IMR-90 (cell line): ENCODE measurements at regions not wholly inside any gene's neighbourhood (a gene's known extent, or its start where the extent isn't known, plus 50 kb on each side); places are given as distances from the start of the nearest gene placed in this dataset.

ENCODE experiments used
- CEBPB ChIP-seq: IDR thresholded peaks from 2 replicates; pipeline ENCODE4 v1.6.1; 2012; ENCODE audit warnings: low read depth, low read length, improper control_type of control experiment
- POLR2A ChIP-seq: IDR thresholded peaks from 2 replicates; pipeline ENCODE4 v1.6.1; 2012; ENCODE audit warnings: mild to moderate bottlenecking, low read depth, low read length
- RCOR1 ChIP-seq: IDR thresholded peaks from 2 replicates; pipeline ENCODE4 v1.6.1; 2012; ENCODE audit warnings: mild to moderate bottlenecking, low read length, improper control_type of control experiment; ENCODE audit not compliant: insufficient replicate concordance
- RFX5 ChIP-seq: IDR thresholded peaks from 2 replicates; pipeline ENCODE4 v1.8.0; 2012; ENCODE audit warnings: low read depth, mild to moderate bottlenecking, low read length, moderate library complexity
- SMC3 ChIP-seq: fragments of 150-350 bp; IDR thresholded peaks from 2 replicates; pipeline ENCODE4 v1.6.1; 2016; ENCODE audit warnings: low read depth, mild to moderate bottlenecking, antibody characterized with exemption, low read length, moderate library complexity
- TF ChIP-seq, protein P1 (sequence below): conservative IDR thresholded peaks from 2 replicates; pipeline ENCODE4 v1.5.1; 2012; ENCODE audit warnings: mild to moderate bottlenecking, low read depth, low read length, improper control_type of control experiment

DNA sequence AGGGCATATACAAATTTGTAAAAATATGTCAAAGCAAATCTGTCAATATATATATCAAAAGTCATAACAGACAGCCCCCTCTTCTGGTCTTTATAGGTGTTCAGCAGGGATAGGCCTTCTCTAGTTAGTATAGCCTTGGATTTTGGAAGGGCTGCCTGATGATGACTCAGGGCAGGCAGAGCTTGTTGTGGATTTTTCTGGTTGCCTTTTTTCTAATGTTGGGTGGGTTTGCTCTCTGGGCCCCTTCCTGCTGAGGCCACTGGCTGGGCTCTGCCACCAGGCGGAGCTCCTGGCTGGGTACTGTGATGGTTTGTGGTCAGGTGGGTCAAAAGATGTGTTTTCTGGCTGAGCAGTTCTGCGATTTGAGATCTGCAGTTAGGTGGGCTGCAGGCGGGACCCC, 294.2 kb downstream of the GRIA2 start:
- no peak for TF ChIP-seq POLR2A
- TF ChIP-seq, protein P1, sequence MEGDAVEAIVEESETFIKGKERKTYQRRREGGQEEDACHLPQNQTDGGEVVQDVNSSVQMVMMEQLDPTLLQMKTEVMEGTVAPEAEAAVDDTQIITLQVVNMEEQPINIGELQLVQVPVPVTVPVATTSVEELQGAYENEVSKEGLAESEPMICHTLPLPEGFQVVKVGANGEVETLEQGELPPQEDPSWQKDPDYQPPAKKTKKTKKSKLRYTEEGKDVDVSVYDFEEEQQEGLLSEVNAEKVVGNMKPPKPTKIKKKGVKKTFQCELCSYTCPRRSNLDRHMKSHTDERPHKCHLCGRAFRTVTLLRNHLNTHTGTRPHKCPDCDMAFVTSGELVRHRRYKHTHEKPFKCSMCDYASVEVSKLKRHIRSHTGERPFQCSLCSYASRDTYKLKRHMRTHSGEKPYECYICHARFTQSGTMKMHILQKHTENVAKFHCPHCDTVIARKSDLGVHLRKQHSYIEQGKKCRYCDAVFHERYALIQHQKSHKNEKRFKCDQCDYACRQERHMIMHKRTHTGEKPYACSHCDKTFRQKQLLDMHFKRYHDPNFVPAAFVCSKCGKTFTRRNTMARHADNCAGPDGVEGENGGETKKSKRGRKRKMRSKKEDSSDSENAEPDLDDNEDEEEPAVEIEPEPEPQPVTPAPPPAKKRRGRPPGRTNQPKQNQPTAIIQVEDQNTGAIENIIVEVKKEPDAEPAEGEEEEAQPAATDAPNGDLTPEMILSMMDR, result no peak
- TF ChIP-seq SMC3, result no peak
- no peak for TF ChIP-seq RCOR1
- no peak for TF ChIP-seq CEBPB
- TF ChIP-seq RFX5, result no peak
